SU-DHL-6 (cell line): ENCODE measurements at regions not wholly inside any gene's neighbourhood (a gene's known extent, or its start where the extent isn't known, plus 50 kb on each side); places are given as distances from the start of the nearest gene placed in this dataset.

Experiments
- EZH2phosphoT487 ChIP-seq: fragments of 200-600 bp; sonication (generic), shearing (Covaris generic); conservative IDR thresholded peaks from 2 replicates; pipeline ENCODE4 v1.6.1; 2018; ENCODE audit warnings: mild to moderate bottlenecking, antibody characterized with exemption, low read length, moderate library complexity, mixed read lengths
- TF ChIP-seq, protein P1 (sequence below): fragments of 200-600 bp; sonication (generic); IDR thresholded peaks from one replicate; pipeline ENCODE4 v1.5.1; 2017; ENCODE audit warnings: antibody characterized with exemption, mild to moderate bottlenecking, low read length, moderate library complexity; ENCODE audit not compliant: insufficient read depth, poor library complexity, severe bottlenecking

DNA sequence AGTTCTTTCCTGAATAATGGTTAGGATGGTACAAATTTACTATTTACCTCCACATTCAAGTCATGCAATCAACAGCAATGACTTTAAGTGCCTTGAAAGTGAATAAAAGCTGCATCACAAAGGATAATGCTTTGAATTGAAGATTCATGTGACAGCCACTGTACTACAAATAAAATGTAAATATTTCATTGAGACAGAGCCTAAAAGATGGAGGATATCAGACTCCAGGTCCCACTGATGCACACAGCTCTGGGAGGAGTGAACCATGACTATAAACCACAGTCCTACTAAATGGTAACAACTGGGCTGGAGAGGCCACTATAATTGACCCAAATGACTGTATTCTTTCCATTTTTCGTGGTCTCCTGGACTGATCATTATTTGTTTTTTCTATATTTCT lies 576.9 kb downstream of the ADCYAP1 start:
- TF ChIP-seq, protein P1, sequence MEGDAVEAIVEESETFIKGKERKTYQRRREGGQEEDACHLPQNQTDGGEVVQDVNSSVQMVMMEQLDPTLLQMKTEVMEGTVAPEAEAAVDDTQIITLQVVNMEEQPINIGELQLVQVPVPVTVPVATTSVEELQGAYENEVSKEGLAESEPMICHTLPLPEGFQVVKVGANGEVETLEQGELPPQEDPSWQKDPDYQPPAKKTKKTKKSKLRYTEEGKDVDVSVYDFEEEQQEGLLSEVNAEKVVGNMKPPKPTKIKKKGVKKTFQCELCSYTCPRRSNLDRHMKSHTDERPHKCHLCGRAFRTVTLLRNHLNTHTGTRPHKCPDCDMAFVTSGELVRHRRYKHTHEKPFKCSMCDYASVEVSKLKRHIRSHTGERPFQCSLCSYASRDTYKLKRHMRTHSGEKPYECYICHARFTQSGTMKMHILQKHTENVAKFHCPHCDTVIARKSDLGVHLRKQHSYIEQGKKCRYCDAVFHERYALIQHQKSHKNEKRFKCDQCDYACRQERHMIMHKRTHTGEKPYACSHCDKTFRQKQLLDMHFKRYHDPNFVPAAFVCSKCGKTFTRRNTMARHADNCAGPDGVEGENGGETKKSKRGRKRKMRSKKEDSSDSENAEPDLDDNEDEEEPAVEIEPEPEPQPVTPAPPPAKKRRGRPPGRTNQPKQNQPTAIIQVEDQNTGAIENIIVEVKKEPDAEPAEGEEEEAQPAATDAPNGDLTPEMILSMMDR, result no peak
- TF ChIP-seq EZH2phosphoT487, result no peak
